Psoas muscle (tissue), 7 donors: ENCODE measurements at regions not wholly inside any gene's neighbourhood (a gene's known extent, or its start where the extent isn't known, plus 50 kb on each side); places are given as distances from the start of the nearest gene placed in this dataset.
A peak's percentile ranks its signal among the peaks of the same experiment; 100 is the strongest.

Experiments
- ATAC-seq, 4 donors: fragments of 200-7000 bp; cut with Tn5 transposase; one replicate each; pipeline ENCODE4 v1.9.1; 2020; ENCODE audit warnings: moderate library complexity in 3 of 4, mild to moderate bottlenecking in 2 of 4
- DNase-seq, 2 donors: peaks; one replicate each; pipeline ENCODE4 v3.0.0-alpha.2; 2020
- H3K27ac ChIP-seq: fragments of 200-600 bp; one replicate; pipeline ENCODE4 v1.8.0; 2022
- H3K27me3 ChIP-seq, 3 donors: fragments of 200-600 bp in 1 of 3; one replicate each; pipeline versions ENCODE4 v1.6.1 to v1.8.0; 2013 to 2022; ENCODE audit warnings: low read length in 2 of 3, mild to moderate bottlenecking in 2 of 3, moderate library complexity in 1 of 3; ENCODE audit not compliant: insufficient read depth in 3 of 3
- H3K36me3 ChIP-seq, 2 donors: fragments of 200-600 bp in 1 of 2; one replicate each; pipeline versions ENCODE4 v1.6.1 to v1.8.0; 2013 to 2022; ENCODE audit warnings: low read depth in 1 of 2, mild to moderate bottlenecking in 1 of 2, moderate library complexity in 1 of 2; ENCODE audit not compliant: insufficient read depth in 1 of 2
- H3K4me1 ChIP-seq: fragments of 200-600 bp; one replicate; pipeline ENCODE4 v1.8.0; 2022
- H3K4me3 ChIP-seq: fragments of 200-600 bp; one replicate; pipeline ENCODE4 v1.8.0; 2022; ENCODE audit warnings: mild to moderate bottlenecking
- H3K9me3 ChIP-seq: fragments of 200-600 bp; one replicate; pipeline ENCODE4 v1.8.0; 2022
- CTCF ChIP-seq: fragments of 200-600 bp; IDR thresholded peaks from one replicate; pipeline ENCODE4 v1.8.0; 2022; ENCODE audit warnings: antibody characterized with exemption
- WGBS, 3 donors: extraction: QIAGEN DNeasy Blood & Tissue Kit; methylation state at CpG; one replicate each; pipeline versions ENCODE4 v1.1.6 to v1.1.7; 2013; 5-methylcytosine and 5-hydroxymethylcytosine counted together
- intact Hi-C, 2 donors: fragments of 100-400 bp; cut with DNase I; formaldehyde crosslinking; loops; one replicate each; pipeline versions ENCODE4 v1.11.0 to v1.14.2; 2022
- donor health status: healthy with polysubstance abuse.
- donor health status: DM: no; HTN: no; CAD: no; lungs with moderate emphysema.
- donor health status: Bipolar disorder and iron deficiency.
- donor health status: healthy.
- donor health status: DM: yes; HTN: yes; CAD: no.
- donor health status: DM: no; HTN: no; CAD: no.
- donor health status: DM: yes; HTN: yes; CAD: no.

GRCh38 chr12:93323625-93324329, 53.9 kb upstream of the NUDT4 start:
- intact Hi-C loops: no loop called here
- WGBS, 3 donors: 78 to 85% (median 84%) methylated on average over 5 of the region's 5 CpGs
- no peak for DNase-seq
- H3K4me3 ChIP-seq: no peak overlapping the region
- TF ChIP-seq CTCF: no peak
- H3K36me3 ChIP-seq: no peaks in the 10 kb centered on the region
- H3K9me3 ChIP-seq: no peaks in the 10 kb centered on the region
- no peaks in the 10 kb centered on the region for H3K27me3 ChIP-seq
- ATAC-seq: peak in 1 of 4 donors; percentile 58
- no peak overlapping the region for H3K27ac ChIP-seq
- no peaks in the 10 kb centered on the region for H3K4me1 ChIP-seq

- Histone ChIP-seq H3K36me3 (no peaks in the 10 kb centered on the region), H3K9me3 (no peaks in the 10 kb centered on the region), H3K4me1 (no peaks in the 10 kb centered on the region), H3K27ac (no peak overlapping the region), H3K4me3 (no peak overlapping the region), H3K27me3 (no peaks in the 10 kb centered on the region)
- no peak for TF ChIP-seq CTCF
- ATAC-seq (peak in 2 of 4 donors; percentile 32 to 76), DNase-seq (no peak)
- intact Hi-C loops: no loop called here
- WGBS, 3 donors: 94 to 96% (median 95%) methylated on average over 7 of the region's 7 CpGs
Observed at GRCh38 chr12:93325855-93326254, 51.9 kb upstream of the NUDT4 start.
